DMS114 treated with DMSO at 0.1 percent for 48 hours (cell line): ENCODE measurements at regions not wholly inside any gene's neighbourhood (a gene's known extent, or its start where the extent isn't known, plus 50 kb on each side); places are given as distances from the start of the nearest gene placed in this dataset.
"Not testable (repeated sequence)": the region's sequence is repeated elsewhere in the genome, so short reads cannot be mapped to it uniquely, and the experiment has no call there.

Source experiments
- DNase-seq: peaks from one replicate; lab custom pipeline; 2025; ENCODE audit not compliant: unreplicated experiment; lab: John Stamatoyannopoulos, UW

DNA sequence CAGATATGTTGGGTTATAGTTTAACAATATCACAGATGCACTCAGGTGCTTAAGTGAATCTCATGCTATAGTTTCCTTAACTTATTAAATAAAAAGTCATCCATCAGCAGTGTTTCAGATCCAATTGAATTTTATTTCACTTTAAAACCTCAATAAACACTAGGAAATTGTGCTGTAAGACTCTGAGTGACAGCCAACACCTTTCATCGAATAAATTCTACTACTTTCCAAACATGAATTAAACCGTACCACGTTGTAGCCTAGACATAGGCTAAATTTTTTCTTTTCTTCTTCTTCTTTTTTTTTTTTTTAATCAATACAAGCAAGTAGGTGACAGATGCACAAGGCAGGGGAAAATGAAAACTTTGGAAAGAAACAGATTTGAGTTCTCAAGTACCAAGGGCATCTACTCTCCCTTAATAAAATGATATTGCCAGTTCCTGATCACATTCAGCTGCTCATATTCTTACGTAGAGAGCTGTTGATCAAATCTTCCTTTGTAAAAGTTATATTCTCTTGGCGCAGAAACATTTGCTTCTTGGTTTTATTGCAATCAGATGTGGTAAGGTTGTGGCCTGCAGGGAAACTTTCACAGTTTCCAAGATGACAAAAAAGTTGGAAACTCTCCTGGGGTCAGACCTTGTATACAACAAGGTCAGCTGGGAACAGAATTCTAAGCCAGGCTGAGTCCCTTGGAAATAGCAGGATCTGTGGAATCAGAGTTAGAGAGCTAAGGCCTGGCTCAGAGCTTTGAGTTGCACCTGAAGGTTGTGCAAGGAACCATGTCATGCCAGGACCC is 147.7 kb downstream of the CD47 start:
- no peak for DNase-seq

DNA sequence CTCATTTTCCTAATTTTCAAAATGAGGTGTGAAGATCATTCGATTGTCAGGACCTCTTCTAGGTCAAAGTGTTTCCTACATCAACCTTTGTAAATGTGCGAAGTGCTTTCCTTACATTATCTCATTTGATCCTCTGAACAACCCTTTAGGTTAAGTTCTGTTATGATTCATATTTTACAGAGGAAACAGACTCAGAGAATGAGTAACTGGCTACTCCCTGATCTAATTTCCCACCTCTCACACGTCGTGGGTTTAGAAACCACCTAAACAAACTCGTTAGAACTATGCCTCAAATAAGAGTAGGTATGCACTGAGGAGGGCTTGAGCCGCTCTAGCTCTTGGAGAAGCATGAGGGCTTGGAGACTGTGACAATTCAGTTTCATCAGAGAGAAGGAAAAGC is 148.6 kb downstream of the CD47 start:
- no peak for DNase-seq

DNA sequence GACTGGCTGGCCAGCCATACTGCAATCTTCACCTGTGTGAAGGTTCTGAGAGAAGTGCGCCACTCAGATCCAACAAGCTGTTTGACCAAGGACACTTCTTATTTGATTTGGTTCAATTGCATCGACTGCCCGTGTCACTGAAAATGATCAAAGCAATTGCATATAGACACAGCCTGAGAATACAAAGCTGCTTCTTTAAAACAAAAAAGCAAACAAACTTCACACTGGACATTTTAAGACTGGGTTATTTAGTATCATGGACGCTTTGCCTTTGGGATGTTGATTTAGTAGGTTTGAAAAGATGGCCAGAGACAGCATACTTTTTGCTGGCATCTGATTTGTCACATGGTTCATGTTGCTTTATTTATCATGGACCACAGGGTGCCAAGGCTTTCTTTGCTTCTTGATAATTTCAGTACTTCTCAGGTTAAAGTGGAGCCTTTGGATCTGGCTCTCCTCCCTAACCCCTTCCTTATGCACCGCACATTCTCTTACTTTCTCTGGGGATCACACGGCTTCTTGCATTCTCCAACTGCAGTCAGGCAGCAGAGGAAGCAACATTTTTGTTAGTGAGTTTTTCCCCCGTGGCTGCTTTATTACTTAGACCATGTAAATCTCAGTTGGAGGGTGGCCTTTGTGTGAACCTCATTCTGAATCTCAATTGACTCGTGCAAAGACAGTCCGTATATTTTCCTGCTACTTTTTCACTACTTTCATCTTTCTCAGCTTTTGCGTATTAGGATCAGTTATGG is 151.0 kb downstream of the CD47 start:
- no peak for DNase-seq

DNA sequence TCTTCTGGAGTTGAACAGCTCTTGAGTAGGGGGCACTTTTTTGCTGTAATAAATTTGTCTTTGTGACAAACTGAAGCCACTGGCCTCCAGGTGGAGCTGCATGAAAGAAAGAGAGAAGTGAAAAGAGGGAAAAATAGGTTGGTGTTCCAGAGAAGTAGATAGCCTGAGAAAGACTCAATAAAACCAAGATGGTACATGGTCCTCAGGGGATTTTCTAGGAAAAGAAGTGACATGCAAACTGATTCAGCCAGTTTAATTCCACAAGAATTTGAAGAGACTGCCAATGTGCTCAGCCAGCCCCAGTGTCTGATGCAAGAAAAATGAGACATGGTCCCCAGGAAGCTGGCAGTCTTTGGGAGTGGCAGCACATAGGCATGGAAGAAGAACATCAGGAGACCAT is 152.7 kb downstream of the CD47 start:
- no peak for DNase-seq

DNA sequence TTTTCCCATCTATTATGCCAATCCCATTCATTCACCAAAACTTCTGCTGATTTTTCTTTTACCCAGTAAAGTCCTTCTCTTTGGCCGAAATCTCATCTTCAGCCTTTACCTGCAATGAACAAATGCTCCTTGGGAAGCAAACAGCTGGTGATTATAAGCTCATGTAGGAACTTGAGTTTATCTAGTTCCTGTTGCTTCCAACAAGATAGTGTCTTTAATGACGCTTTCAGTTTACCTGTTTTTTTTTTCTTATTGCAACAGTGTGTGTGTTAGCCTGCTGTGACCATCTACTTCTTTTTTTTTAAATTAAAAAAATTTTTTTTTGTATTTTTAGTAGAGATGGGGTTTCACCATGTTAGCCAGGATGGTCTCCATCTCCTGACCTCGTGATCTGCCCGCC is 156.0 kb downstream of the CD47 start:
- no peak for DNase-seq

DNA sequence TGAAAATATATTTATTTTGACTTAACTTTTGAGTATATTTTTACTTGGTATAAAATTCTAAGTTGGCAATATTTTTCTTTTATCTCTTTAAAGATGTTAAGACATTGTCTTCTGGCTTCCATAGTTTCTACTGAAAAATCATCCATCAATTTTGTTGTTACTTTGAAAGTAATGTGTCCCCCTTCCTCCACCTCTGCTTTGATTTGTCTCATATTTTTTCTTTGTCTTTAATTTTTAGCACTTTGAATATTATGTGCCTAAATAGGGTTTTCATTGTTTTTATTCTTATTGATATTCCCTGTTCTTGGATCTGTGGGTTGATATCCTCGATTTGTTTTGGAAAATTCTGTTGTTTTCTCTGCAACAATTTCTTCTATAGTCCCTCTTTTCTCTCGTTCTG is 157.4 kb downstream of the CD47 start:
- no peak for DNase-seq

DNA sequence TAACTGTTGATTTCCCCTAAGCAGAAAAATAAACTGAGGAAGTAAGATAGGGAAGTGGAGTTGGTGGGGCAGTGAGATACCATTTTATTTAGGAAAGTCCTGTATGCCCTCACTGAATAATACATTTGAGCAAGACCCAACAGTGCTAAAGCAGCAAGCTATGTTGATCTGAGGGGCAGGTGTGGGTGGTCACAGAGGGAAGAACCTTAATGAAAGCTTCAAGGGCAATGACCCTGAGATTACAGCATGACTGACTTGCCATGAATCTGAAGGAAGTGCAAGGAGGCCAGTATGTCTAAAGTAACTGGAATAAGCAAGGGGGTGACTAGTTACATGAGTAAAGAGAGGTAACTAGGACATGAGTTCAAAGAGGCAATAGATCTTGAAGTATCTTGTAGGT is 159.5 kb downstream of the CD47 start:
- DNase-seq, result no peak

DNA sequence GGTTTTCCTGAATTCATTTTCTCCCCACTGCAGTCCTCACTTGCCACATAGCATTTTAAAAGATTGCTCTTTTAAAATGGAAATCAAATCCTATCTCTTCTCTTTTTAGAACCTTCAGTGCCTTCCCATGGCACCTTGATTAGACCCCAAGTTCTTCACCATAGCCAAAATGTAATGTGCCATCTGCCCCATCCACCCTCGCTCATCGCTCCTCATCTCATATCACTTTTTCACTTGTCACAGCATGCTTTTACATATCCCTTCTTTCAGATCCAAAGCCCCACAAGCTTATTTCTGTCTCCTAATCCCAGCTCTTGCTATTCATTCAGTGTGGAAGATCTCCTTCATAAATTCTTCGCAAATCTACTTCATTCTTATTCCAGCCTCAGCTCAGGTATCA is 161.7 kb downstream of the CD47 start:
- no peak for DNase-seq

DNA sequence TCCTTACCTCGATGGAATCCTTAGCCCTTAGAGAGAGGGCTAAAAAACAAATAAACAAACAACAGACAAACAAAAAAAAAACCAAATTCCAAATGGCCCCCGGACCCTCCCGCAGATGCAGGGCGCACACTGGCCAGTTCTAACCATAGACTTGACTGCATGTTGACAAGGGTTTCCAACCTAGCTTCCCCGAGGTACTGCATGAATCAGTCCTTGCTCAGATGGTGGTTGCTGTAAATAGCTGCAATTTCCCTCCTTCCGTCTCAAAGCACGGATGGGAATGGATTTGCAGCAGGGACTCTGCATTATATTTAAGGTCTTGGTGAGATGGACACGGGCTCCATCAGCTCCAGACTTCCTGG is 162.8 kb downstream of the CD47 start:
- no peak for DNase-seq

DNA sequence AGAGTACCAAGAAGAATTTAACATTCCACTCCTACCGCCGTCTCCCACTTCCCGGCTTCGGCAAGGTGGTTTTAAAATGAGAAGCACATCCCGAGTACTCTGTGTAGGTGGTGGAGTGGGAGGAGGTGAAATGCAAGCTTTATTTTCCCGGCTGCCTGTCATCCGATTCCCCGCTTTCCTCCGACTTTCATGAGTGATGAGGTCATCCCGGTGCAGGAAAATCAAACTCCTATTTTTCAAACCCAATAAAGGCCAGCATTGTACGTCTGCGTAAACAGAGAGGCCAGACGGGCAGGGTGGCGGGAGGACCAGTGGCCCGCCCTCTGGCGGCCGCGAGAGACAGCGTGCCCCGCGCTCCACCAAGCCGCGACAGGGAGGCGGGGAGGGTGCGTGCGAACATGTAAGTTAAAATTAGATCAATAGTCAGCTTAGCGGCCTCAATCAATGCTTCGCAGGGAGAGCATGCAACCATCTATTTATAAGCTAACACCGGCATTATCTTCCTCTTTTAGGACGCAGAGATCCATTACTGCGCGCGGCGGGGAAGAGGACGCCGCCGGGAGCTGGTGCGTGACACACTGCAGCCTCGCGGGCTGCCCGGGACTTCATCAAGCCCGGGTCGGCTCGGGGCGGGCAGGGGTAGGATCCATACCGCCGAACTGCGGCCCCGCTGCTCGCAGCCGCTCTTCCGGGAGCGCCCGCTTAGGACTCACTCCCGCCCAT is 163.3 kb downstream of the CD47 start:
- DNase-seq, result peak; percentile 30

DNA sequence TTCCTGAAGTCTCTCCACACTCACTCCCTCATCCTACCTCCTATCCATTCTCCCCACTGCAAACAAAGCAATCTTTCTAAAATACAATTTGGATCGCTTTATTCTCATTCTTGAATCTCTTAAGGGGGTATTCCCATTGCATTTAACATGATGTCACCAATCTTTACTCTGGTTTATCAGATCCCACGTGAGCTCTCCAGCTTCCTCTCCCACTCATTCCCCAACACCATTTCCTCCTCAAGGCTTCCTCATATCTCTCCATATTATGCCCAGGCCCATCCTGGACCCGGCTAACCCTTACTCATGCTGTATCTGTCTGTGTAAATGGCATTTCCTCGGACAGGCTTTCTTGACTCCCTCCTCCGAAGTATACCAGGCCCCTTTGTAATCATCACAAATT is 165.0 kb downstream of the CD47 start:
- no peak for DNase-seq

DNA sequence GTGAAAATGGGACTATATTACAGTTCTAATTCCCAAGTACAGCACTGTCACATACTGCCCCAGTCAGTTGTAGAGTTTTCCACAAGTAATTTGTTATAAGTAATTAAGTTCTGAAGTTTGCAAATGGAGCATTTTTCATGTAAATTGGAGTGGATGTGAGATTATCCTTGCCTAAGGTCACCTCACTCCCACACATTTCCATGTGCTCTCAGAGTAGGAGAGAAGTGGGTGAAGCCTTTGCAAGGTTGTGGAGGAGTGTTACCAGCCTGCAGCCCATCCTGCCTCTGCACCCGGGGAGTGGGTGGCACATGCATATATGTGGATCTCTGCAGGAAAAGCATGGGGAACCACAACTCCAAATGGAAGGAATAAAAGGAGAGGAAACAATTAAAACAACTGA is 169.8 kb downstream of the CD47 start:
- no peak for DNase-seq

DNA sequence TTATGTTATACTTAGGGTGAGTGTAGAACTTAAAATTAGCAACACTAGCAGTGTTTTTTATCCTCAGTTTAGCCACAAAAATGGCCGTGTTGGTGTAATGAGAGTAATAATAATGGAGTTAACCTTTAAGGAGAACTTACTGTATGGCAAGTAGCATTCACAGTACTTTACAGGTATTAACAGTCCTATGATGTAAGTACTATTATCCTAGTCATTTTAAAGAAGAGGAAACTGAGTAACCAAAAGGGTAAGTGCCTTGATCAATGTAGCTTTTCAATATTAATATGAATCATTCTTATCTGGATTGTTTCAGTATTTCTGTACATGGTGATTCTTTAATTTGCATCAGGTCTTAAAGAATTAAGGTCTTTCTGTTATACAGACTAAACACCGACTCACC is 170.3 kb downstream of the CD47 start:
- DNase-seq, result no peak

DNA sequence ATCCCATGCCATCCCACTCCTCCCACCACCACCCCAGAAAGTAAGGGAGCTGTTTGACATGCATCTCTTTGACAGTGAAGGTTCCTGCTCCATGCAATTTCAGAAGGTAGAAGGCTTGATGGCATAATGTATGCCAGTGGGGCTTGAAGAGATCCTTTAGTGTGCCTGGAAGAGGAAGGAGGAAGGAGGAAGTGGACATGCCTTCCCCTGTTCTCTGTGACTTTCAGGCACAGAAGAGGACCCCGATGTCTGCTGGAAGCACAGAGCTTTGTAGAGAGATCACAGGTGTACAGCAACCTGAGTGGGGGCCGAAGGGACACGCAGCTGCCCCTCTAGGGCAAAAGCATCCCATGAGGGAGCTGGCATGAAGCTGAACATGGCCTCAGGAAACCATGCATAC is 171.6 kb downstream of the CD47 start:
- DNase-seq, result no peak

DNA sequence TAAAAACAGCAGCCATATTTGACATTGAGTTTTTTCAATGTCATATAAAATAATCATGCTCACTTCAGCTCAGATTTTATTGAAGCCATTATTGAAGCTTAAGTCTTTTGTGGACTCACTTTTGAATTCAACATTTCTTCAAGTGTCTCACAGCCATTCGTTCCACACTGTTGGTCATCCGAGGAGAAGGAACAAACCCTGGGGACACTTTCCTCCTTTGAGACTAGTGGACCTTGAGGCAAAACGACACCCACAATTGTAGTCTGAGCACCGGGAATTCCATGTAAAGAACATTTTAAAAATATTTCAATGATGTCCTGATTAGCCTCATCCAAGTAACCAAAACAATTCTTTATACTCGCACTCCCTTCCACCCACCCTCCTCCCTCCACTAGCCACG is 174.7 kb downstream of the CD47 start:
- DNase-seq, result no peak

DNA sequence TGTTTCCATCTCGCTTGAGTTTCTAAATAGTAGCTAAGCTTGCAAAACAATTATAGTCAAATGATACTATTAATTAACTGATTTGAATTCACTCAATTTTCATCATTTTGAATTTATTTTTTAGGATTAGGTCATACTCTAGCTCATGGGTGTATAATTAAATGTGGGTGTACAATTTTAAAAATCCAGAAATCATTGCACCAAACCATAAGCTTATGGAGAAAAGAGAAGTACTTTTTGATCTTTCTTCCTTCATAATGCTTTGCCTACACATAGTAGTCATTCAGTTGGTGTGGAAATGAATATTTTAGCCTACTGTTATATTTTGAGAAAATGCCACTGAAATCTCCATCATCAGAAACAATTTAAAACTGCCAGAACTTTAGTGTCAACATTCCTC is 175.1 kb downstream of the CD47 start:
- no peak for DNase-seq

DNA sequence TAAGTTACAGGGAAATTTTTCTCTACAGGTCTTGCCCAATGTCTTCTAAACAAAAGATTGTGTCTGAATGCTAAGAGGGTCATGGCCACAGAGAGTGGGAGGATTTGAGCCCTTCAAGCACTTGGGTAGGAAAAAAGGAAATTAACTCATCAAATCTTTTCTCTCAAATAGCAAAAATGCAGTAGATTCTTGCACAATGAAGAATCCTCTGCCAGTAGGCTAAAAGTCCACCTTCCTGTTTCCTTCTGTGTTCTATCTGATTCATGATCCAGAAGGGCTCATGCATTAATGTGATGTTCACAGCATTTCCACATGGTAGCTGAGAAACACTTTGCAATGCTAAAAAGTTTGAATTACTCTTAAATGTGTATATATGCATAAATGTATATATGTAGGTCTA is 177.1 kb downstream of the CD47 start:
- DNase-seq, result no peak

DNA sequence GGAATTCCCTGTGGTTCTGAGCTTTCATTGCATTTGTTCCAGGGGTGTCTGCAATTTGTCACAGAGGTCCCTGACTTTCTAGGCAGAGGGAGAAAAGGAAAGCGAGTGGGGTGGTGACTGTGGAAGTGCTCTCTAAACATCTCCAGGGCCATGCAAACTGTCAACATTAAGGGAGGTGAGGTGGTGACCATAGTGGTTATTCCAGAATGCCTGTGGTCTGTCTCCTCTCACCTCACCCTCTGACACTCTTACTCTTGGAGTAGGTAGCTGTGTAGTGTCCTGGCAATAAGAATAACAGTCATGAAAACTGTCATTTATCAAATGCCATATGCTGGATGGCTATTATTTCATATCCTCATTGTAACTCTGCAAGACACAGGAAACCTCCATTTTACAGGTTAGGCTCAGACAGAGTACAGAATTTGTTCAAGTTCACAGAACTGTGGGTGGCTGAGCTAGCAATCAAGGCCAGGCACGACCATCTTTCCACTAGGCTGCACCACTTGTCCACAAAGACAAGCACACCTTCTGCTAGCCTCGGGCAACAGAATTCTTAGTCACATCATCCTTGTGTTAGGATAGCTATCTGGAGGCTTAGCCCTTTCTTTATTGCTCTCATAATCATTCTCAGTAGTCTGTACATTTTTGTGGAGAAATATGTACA is 179.4 kb downstream of the CD47 start:
- DNase-seq, result no peak

DNA sequence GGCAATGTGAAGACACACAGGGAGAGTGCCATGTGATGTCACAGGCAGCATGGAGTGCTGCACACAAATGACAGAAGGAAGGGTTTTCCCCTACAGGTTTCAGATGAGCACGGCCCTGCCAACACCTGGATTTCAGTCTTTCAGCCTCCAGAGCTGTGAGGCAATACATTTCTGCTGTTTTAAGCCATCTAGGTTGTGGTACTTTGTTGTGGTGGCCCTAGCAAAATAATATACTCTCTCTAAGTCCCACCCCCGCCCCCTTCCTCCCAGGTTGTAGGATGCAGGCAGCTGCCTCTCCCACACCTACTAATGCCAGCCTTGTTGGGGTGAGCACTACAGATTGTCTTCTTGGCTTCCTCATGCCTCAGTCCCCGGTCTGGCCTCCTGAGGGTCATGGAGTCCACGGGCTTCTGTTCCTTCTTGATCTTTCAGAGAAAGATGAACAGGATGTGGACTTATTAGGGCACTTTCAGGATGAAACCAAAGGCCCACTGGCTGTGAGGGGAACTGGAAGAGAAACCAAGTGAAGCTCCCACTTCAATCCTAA is 180.0 kb downstream of the CD47 start:
- no peak for DNase-seq

DNA sequence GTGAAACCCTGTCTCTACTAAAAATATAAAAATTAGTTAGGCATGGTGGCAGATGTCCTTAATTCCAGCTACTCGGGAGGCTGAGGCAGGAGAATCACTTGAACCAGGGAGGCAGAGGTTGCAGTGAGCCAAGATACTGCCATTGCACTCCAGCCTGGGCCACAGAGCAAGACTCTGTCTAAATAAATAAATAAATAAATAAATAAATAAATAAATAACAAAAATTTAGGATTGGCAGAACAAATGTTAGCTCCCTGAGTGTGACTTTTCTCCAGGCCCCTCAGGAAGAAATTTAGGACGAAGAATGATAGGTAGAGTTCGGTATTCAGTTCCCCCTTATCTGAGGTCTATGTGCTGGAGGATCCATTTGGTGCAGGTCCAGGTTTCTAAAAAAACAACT is 181.2 kb downstream of the CD47 start:
- DNase-seq, result not testable (repeated sequence)

DNA sequence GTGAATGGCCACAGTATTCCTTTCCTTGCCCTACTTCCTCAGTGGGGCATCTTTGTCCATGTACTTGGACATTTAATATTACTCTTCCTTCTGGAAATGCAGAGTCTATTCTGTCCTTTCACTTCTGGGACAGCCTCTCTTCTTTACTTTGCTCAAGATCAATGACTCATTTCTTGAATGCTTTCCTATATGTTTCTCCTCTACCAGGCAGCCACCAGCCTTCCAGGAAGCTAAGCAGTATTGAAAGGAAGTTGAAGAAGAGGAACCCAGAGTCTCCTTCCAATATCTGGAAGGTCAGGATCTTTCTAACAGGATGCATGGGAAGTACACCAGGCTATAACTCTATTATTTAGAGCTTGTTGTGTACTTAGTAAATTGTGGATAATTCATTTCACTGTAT is 182.8 kb downstream of the CD47 start:
- DNase-seq, result no peak
